Thoracic aorta (tissue), 2 donors: ENCODE measurements at regions not wholly inside any gene's neighbourhood (a gene's known extent, or its start where the extent isn't known, plus 50 kb on each side); places are given as distances from the start of the nearest gene placed in this dataset.
"Not testable (repeated sequence)": the region's sequence is repeated elsewhere in the genome, so short reads cannot be mapped to it uniquely, and the experiment has no call there.

ENCODE experiments used
- ATAC-seq: fragments of 150-250 bp; one replicate; pipeline ENCODE4 v1.8.0; 2017; ENCODE audit warnings: low read depth; ENCODE audit not compliant: insufficient number of reproducible peaks, low FRiP score
- DNase-seq: peaks from one replicate; pipeline ENCODE4 v3.0.0-alpha.2; 2020; ENCODE audit warnings: low spot score
- H3K27ac ChIP-seq, 2 donors: fragments of 200-600 bp; sonication (generic); 1 replicate in 1 of 2; 2 replicates in 1 of 2; pipeline ENCODE4 v1.5.1; 2016; ENCODE audit warnings: mild to moderate bottlenecking in 2 of 2, moderate library complexity in 2 of 2
- H3K27me3 ChIP-seq: fragments of 200-600 bp; sonication (generic); replicated peaks from 2 replicates; pipeline ENCODE4 v1.6.0; 2016; ENCODE audit warnings: mild to moderate bottlenecking; ENCODE audit not compliant: insufficient read depth
- H3K36me3 ChIP-seq: fragments of 200-600 bp; sonication (generic); one replicate; pipeline ENCODE4 v1.5.1; 2016
- H3K4me1 ChIP-seq, 2 donors: fragments of 200-600 bp; sonication (generic); 1 replicate in 1 of 2; 2 replicates in 1 of 2; pipeline versions ENCODE4 v1.5.1 to v1.6.0; 2016; ENCODE audit warnings: low read depth in 2 of 2, mild to moderate bottlenecking in 1 of 2; ENCODE audit not compliant: control insufficient read depth in 1 of 2
- H3K4me3 ChIP-seq: fragments of 200-600 bp; sonication (generic); 2 replicates; pipeline ENCODE4 v1.5.1; 2016; ENCODE audit warnings: mild to moderate bottlenecking
- H3K9me3 ChIP-seq: fragments of 200-600 bp; sonication (generic); 2 replicates; pipeline ENCODE4 v1.5.1; 2016
- CTCF ChIP-seq: fragments of 200-600 bp; sonication (generic); IDR thresholded peaks from one replicate; pipeline ENCODE4 v1.5.1; 2019; ENCODE audit warnings: antibody characterized with exemption

GRCh38 chr1:47533793-47534328, 96.0 kb downstream of the FOXD2 start:
- Histone ChIP-seq H3K27me3 (no peaks in the 10 kb centered on the region), H3K36me3 (no peaks in the 10 kb centered on the region), H3K9me3 (peaks cover 7% of the 10 kb centered on the region), H3K4me3 (peak overlapping the region; percentile 76), H3K4me1 (peaks cover 12 to 21% of the 10 kb centered on the region in 2 donors), H3K27ac (peak overlapping the region; percentile 66)
- TF ChIP-seq CTCF: no peak
- no peak for DNase-seq
- ATAC-seq: no peak

GRCh38 chr1:47534436-47534835, 96.6 kb downstream of the FOXD2 start:
- TF ChIP-seq CTCF: no peak
- Histone ChIP-seq H3K9me3 (peaks cover under 1% of the 10 kb centered on the region), H3K4me1 (peaks cover 12 to 21% of the 10 kb centered on the region in 2 donors), H3K27ac (peak overlapping the region; percentile 66), H3K4me3 (no peak overlapping the region), H3K27me3 (no peaks in the 10 kb centered on the region), H3K36me3 (no peaks in the 10 kb centered on the region)
- DNase-seq (no peak), ATAC-seq (no peak)

- Histone ChIP-seq H3K27ac (no peak overlapping the region), H3K9me3 (no peaks in the 10 kb centered on the region), H3K4me3 (no peak overlapping the region), H3K27me3 (no peaks in the 10 kb centered on the region), H3K36me3 (no peaks in the 10 kb centered on the region), H3K4me1 (peaks cover 12 to 21% of the 10 kb centered on the region in 2 donors)
- TF ChIP-seq CTCF: no peak
- DNase-seq (no peak), ATAC-seq (no peak)
Measured at GRCh38 chr1:47536646-47537118, 98.8 kb downstream of the FOXD2 start.

- Histone ChIP-seq H3K9me3 (no peaks in the 10 kb centered on the region), H3K4me3 (no peak overlapping the region)
- no peak for ATAC-seq
Measured at GRCh38 chr1:47537268-47537667, 99.4 kb downstream of the FOXD2 start.

GRCh38 chr1:47537966-47538365, 100.1 kb downstream of the FOXD2 start:
- no peaks in the 10 kb centered on the region for H3K27me3 ChIP-seq
- H3K9me3 ChIP-seq: no peaks in the 10 kb centered on the region
- peaks cover 9 to 14% of the 10 kb centered on the region in 2 donors for H3K4me1 ChIP-seq
- no peak overlapping the region for H3K27ac ChIP-seq
- ATAC-seq (no peak), DNase-seq (no peak)
- H3K4me3 ChIP-seq: no peak overlapping the region
- TF ChIP-seq CTCF: no peak
- no peaks in the 10 kb centered on the region for H3K36me3 ChIP-seq

More at GRCh38 chr1:47537268-47537667, 99.4 kb downstream of the FOXD2 start:
- Histone ChIP-seq H3K36me3 (no peaks in the 10 kb centered on the region), H3K27ac (no peak overlapping the region), H3K27me3 (no peaks in the 10 kb centered on the region), H3K4me1 (peaks cover 12 to 21% of the 10 kb centered on the region in 2 donors)
- no peak for DNase-seq
- no peak for TF ChIP-seq CTCF

- peaks cover 8 to 13% of the 10 kb centered on the region in 2 donors for H3K4me1 ChIP-seq
- DNase-seq, ATAC-seq, H3K4me3 ChIP-seq, H3K36me3 ChIP-seq, H3K27me3 ChIP-seq, H3K27ac ChIP-seq, H3K9me3 ChIP-seq: not testable (repeated sequence)
Measured at GRCh38 chr1:47538530-47538929, 100.7 kb downstream of the FOXD2 start.

GRCh38 chr1:47541705-47542104, 103.9 kb downstream of the FOXD2 start:
- H3K4me3 ChIP-seq, H3K27me3 ChIP-seq, H3K9me3 ChIP-seq, DNase-seq, H3K4me1 ChIP-seq, ATAC-seq, H3K36me3 ChIP-seq, H3K27ac ChIP-seq: not testable (repeated sequence)

- DNase-seq, H3K4me3 ChIP-seq, H3K9me3 ChIP-seq, H3K36me3 ChIP-seq, H3K27ac ChIP-seq, ATAC-seq, H3K4me1 ChIP-seq, H3K27me3 ChIP-seq: not testable (repeated sequence)
Measured at GRCh38 chr1:47543089-47543488, 105.2 kb downstream of the FOXD2 start.
